ENCODE measurements at regions not wholly inside any gene's neighbourhood (a gene's known extent, or its start where the extent isn't known, plus 50 kb on each side); places are given as distances from the start of the nearest gene placed in this dataset.

DNA sequence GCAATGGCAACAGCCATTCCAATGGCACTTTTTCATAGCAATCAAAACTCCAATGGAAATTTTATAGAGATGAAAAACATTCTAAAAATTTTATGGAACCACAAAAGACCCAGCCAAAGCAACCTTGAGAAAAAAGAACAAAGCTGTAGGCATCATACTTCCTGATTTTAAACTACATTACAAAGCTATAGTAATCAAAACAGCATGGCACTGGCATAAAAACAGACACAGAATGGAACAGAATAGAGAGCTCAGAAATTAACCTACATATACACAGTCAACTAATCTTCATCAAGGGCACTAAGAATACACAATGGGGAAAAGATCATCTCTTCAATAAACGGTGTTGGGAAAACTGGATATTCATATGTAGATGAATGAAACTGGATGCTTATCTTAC is 401.5 kb downstream of the NPHP4 start:
- TF ChIP-seq, protein P1, sequence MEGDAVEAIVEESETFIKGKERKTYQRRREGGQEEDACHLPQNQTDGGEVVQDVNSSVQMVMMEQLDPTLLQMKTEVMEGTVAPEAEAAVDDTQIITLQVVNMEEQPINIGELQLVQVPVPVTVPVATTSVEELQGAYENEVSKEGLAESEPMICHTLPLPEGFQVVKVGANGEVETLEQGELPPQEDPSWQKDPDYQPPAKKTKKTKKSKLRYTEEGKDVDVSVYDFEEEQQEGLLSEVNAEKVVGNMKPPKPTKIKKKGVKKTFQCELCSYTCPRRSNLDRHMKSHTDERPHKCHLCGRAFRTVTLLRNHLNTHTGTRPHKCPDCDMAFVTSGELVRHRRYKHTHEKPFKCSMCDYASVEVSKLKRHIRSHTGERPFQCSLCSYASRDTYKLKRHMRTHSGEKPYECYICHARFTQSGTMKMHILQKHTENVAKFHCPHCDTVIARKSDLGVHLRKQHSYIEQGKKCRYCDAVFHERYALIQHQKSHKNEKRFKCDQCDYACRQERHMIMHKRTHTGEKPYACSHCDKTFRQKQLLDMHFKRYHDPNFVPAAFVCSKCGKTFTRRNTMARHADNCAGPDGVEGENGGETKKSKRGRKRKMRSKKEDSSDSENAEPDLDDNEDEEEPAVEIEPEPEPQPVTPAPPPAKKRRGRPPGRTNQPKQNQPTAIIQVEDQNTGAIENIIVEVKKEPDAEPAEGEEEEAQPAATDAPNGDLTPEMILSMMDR (IDR thresholded peaks at IDR 0.05; ENCODE audit: control insufficient read depth, extremely low read depth, insufficient read depth) = no peak
- no peak overlapping the region for H3K4me3 ChIP-seq (ENCODE audit: low read depth, low read length)
- DNase-seq (ENCODE audit: low read depth) = no peak

GRCh38 chr1:5586629-5587028 is 405.6 kb downstream of the NPHP4 start:
- no peak overlapping the region for H3K4me3 ChIP-seq (ENCODE audit: low read depth, low read length)
- no peak for DNase-seq (ENCODE audit: low read depth)
- TF ChIP-seq, protein P1 (IDR thresholded peaks at IDR 0.05; ENCODE audit: control insufficient read depth, extremely low read depth, insufficient read depth) = no peak

DNA sequence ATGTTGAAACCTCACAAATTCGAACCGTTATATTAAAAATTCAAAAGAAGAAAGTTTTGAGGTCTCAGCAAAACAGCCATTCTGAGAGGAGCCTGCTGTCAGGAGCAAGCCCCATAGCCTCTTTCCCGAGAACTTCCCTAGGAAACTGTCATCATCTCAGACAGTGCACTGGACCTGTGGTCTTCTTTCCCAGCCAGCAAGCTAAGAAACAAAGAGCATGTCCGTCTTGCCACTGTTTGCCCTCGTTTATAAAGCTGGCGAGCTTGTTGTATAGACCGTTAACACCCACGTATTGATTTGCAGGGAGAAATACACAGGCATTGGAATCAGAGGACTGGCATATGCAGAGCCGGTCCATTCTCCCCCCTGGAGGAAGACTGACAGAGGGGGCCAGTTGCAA is 407.0 kb downstream of the NPHP4 start:
- no peak for DNase-seq (ENCODE audit: low read depth)
- TF ChIP-seq, protein P1 (IDR thresholded peaks at IDR 0.05; ENCODE audit: control insufficient read depth, extremely low read depth, insufficient read depth) = no peak
- no peak overlapping the region for H3K4me3 ChIP-seq (ENCODE audit: low read depth, low read length)

DNA sequence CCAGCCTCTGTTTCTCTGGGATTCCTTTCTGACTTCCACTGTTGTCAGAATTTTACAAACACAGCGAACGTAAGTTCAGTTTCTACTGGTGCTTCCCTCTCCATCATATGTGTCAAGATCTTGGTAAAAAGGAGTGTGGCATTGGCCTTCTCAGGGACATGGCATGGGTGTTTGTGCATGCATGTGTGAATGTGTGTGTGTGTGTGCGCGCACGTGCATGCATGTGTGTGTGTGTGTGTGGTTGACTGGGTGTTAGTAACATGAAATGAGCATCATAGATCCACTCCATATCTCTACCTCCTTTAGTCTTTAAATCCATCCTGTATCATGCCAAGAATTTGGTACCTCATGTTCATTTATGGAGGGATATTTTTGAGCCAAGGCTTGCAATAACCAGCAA is 411.3 kb downstream of the NPHP4 start:
- TF ChIP-seq, protein P1 (IDR thresholded peaks at IDR 0.05; ENCODE audit: control insufficient read depth, extremely low read depth, insufficient read depth) = no peak
- DNase-seq (ENCODE audit: low read depth) = no peak
- H3K4me3 ChIP-seq (ENCODE audit: low read depth, low read length) = no peak overlapping the region

GRCh38 chr1:5579966-5580365 is 412.3 kb downstream of the NPHP4 start:
- DNase-seq (ENCODE audit: low read depth) = no peak
- no peak overlapping the region for H3K4me3 ChIP-seq (ENCODE audit: low read depth, low read length)
- TF ChIP-seq, protein P1 (IDR thresholded peaks at IDR 0.05; ENCODE audit: control insufficient read depth, extremely low read depth, insufficient read depth) = no peak

- H3K4me3 ChIP-seq (ENCODE audit: low read depth, low read length) = no peak overlapping the region
- DNase-seq (ENCODE audit: low read depth) = no peak
- TF ChIP-seq, protein P1 (IDR thresholded peaks at IDR 0.05; ENCODE audit: control insufficient read depth, extremely low read depth, insufficient read depth) = no peak
These were observed 413.5 kb downstream of the NPHP4 start for GRCh38 chr1:5578690-5579089.

GRCh38 chr1:5577255-5578040 is 414.8 kb downstream of the NPHP4 start:
- no peak for DNase-seq (ENCODE audit: low read depth)
- TF ChIP-seq, protein P1 (IDR thresholded peaks at IDR 0.05; ENCODE audit: control insufficient read depth, extremely low read depth, insufficient read depth) = no peak
- H3K4me3 ChIP-seq (ENCODE audit: low read depth, low read length) = no peak overlapping the region
